Jurkat, Clone E6-1 (cell line): ENCODE measurements at regions not wholly inside any gene's neighbourhood (a gene's known extent, or its start where the extent isn't known, plus 50 kb on each side); places are given as distances from the start of the nearest gene placed in this dataset.

Experiments used
- DNase-seq: peaks from one replicate; pipeline ENCODE4 v3.0.0-alpha.2; 2011; ENCODE audit warnings: low read depth, low spot score
- H3K4me3 ChIP-seq: 2 replicates; pipeline ENCODE4 v1.5.1; 2011; ENCODE audit warnings: mild to moderate bottlenecking, low read length, control low read depth, moderate library complexity

- H3K4me3 ChIP-seq = no peak overlapping the region
Measured at GRCh38 chrX:57848857-57849256, 61.4 kb downstream of the ZXDA start.

DNA sequence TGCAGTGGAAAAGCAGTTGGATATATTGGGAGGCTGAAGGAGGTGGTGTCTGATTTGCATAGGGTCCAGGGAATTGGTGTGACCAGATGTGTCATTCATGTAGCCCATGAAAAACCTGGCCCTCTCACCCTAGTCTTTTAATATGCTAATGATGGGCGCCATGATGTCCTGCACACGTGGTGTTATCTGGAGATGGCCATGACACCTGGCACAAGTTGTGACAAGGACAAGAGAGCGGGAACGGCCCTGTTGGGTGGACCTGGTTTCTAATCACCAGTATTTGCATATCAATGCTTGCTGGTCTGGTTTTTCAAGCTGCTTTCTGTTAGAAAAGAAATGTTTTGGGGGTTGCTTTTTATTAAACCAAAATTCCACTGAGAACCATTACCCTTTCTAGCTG lies 87.4 kb downstream of the ZXDA start:
- no peak overlapping the region for H3K4me3 ChIP-seq
- DNase-seq = no peak

More at GRCh38 chrX:57848857-57849256, 61.4 kb downstream of the ZXDA start:
- DNase-seq = no peak

GRCh38 chrX:57822398-57822797 lies 87.9 kb downstream of the ZXDA start:
- H3K4me3 ChIP-seq = no peak overlapping the region

GRCh38 chrX:57821703-57822387 lies 88.4 kb downstream of the ZXDA start:
- no peak overlapping the region for H3K4me3 ChIP-seq
- DNase-seq = peak; percentile 54

More at GRCh38 chrX:57822398-57822797, 87.9 kb downstream of the ZXDA start:
- DNase-seq = no peak

- H3K4me3 ChIP-seq = no peak overlapping the region
- no peak for DNase-seq
Measured at GRCh38 chrX:57817302-57817701, 93.0 kb downstream of the ZXDA start.

GRCh38 chrX:57772637-57773036 lies 92.6 kb upstream of the NLRP2B start:
- no peak for DNase-seq
- H3K4me3 ChIP-seq = no peak overlapping the region

GRCh38 chrX:57771689-57772088 lies 91.6 kb upstream of the NLRP2B start:
- no peak for DNase-seq
- no peak overlapping the region for H3K4me3 ChIP-seq

DNA sequence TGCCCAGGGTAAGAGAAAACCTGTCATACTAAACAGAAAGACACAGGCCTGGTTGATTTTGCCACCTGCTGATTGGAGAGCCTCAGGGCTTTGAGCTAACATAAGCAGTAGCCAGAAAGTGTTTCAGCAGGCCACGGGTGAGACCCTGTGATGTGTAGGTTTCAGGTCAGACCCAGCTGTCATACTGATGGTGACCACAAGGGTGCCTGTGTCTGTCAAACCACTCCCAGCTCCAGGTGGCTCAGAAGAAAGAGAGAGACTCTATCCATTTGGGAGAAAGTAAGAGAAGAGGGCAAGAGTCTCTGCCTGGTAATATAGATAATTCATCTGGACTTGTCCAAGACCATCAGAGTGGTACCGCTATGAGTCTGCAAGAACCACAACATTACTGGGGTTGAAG lies 72.8 kb upstream of the NLRP2B start:
- no peak for DNase-seq
- no peak overlapping the region for H3K4me3 ChIP-seq

DNA sequence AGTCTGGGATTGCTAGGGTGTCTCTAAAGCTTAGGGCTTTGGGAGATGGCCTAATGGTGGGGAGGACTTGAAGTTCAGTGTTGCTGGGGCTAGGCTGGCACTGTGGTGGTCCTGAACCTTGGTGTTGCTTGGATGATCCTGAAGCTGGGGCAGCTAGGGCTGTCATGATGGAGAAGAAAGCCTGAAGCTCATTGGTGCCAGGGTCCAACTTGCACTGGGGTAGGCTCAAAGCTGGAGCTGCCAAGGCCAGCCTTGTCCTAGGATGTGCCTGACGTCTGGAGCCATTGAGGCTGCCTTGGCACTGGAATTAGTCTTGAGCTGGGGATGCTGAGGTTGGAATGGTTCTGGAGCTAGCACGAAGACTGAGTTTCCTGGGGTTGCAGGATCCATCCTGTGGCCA lies 61.0 kb upstream of the NLRP2B start:
- no peak overlapping the region for H3K4me3 ChIP-seq

DNA sequence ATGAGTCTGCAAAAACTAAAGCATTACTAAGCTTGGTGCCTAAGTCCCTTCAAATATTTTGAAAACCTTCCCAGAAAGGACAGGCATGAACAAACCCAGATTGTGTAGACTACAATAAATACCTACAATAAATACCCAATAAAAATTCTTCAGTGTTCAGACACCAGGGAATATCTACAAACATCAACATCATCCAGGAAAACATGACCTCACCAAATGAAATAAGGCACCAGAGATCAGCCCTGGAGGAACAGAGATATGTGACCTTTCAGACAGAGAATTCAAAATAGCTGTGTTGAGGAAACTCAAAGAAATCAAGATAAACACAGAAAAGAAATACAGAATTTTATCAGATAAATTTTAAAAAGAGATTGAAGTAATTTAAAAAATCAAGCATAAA lies 57.8 kb upstream of the NLRP2B start:
- H3K4me3 ChIP-seq = no peak overlapping the region
- DNase-seq = no peak

More for the DNA sequence above, 61.0 kb upstream of the NLRP2B start:
- DNase-seq = no peak
